ENCODE measurements at regions not wholly inside any gene's neighbourhood (a gene's known extent, or its start where the extent isn't known, plus 50 kb on each side); places are given as distances from the start of the nearest gene placed in this dataset.
A peak's percentile ranks its signal among the peaks of the same experiment; 100 is the strongest.

GRCh38 chr11:95358511-95359340 lies 127.7 kb upstream of the SESN3 start:
- peak overlapping the region; percentile 45 for H3K27ac ChIP-seq (ENCODE audit: low read depth, low read length)
- no peaks in the 10 kb centered on the region for H3K36me3 ChIP-seq (ENCODE audit: control insufficient read depth in 1 of 2, insufficient read depth in 2 of 2, low read length in 2 of 2)
- no peak overlapping the region for H3K18ac ChIP-seq (ENCODE audit: low read length)
- peaks cover 4 to 6% of the 10 kb centered on the region in 2 experiments for H3K4me1 ChIP-seq (ENCODE audit: control insufficient read depth in 1 of 2, insufficient read depth in 2 of 2, low read length in 2 of 2)
- DNase-seq: no peak
- no peak overlapping the region for H3K14ac ChIP-seq (ENCODE audit: low read length)
- no peak overlapping the region for H2AFZ ChIP-seq (ENCODE audit: insufficient read depth, low read length, poor library complexity)
- no peaks in the 10 kb centered on the region for H3K79me2 ChIP-seq (ENCODE audit: control insufficient read depth, insufficient read depth, low read length, poor library complexity)
- H2BK5ac ChIP-seq (ENCODE audit: low read depth, low read length, poor library complexity): no peak overlapping the region
- no CpG with 5 or more reads among the region's 5 CpGs for WGBS (ENCODE audit: extremely low coverage, insufficient coverage, insufficient read length)
- H3K4me2 ChIP-seq (ENCODE audit: low read length): no peak overlapping the region
- H3K9me3 ChIP-seq (ENCODE audit: insufficient read depth, low read depth, low read length): no peaks in the 10 kb centered on the region
- H3K79me1 ChIP-seq (ENCODE audit: low read length): peaks cover 10% of the 10 kb centered on the region
- H3K9ac ChIP-seq (ENCODE audit: low read length): no peak overlapping the region
- no peak overlapping the region for H3K4ac ChIP-seq (ENCODE audit: low read depth, low read length)
- H3K4me3 ChIP-seq (ENCODE audit: low read depth, low read length): no peak overlapping the region
- H3K27me3 ChIP-seq (ENCODE audit: insufficient read depth, low read length): no peaks in the 10 kb centered on the region
- no peak overlapping the region for H2AK5ac ChIP-seq (ENCODE audit: low read length)
- no peak overlapping the region for H4K91ac ChIP-seq (ENCODE audit: low read depth, low read length)
- no peak overlapping the region for H4K12ac ChIP-seq (ENCODE audit: low read depth, low read length)
- H2BK12ac ChIP-seq (ENCODE audit: low read length): no peak overlapping the region
- H4K8ac ChIP-seq (ENCODE audit: low read depth, low read length): no peak overlapping the region
- no peak overlapping the region for H3K23ac ChIP-seq (ENCODE audit: low read length)
- no peak overlapping the region for H2BK120ac ChIP-seq (ENCODE audit: insufficient read depth, low read length, poor library complexity)

GRCh38 chr11:95354304-95354703 lies 123.3 kb upstream of the SESN3 start:
- Histone ChIP-seq H2AFZ (ENCODE audit: insufficient read depth, low read length, poor library complexity) (no peak overlapping the region), H3K23ac (ENCODE audit: low read length) (no peak overlapping the region), H3K4me1 (ENCODE audit: control insufficient read depth in 1 of 2, insufficient read depth in 2 of 2, low read length in 2 of 2) (peaks cover 0 to under 1% of the 10 kb centered on the region in 2 experiments), H2AK5ac (ENCODE audit: low read length) (no peak overlapping the region), H4K91ac (ENCODE audit: low read depth, low read length) (no peak overlapping the region), H2BK120ac (ENCODE audit: insufficient read depth, low read length, poor library complexity) (no peak overlapping the region), H4K8ac (ENCODE audit: low read depth, low read length) (no peak overlapping the region), H3K9ac (ENCODE audit: low read length) (no peak overlapping the region), H3K79me1 (ENCODE audit: low read length) (peaks cover under 1% of the 10 kb centered on the region), H3K14ac (ENCODE audit: low read length) (no peak overlapping the region), H4K12ac (ENCODE audit: low read depth, low read length) (no peak overlapping the region), H3K27ac (ENCODE audit: low read depth, low read length) (no peak overlapping the region), H3K4me2 (ENCODE audit: low read length) (no peak overlapping the region), H3K79me2 (ENCODE audit: control insufficient read depth, insufficient read depth, low read length, poor library complexity) (no peaks in the 10 kb centered on the region), H3K18ac (ENCODE audit: low read length) (no peak overlapping the region), H3K27me3 (ENCODE audit: insufficient read depth, low read length) (no peaks in the 10 kb centered on the region), H3K4me3 (ENCODE audit: low read depth, low read length) (no peak overlapping the region), H2BK12ac (ENCODE audit: low read length) (no peak overlapping the region), H3K9me3 (ENCODE audit: insufficient read depth, low read depth, low read length) (no peaks in the 10 kb centered on the region), H3K4ac (ENCODE audit: low read depth, low read length) (no peak overlapping the region), H3K36me3 (ENCODE audit: control insufficient read depth in 1 of 2, insufficient read depth in 2 of 2, low read length in 2 of 2) (no peaks in the 10 kb centered on the region), H2BK5ac (ENCODE audit: low read depth, low read length, poor library complexity) (no peak overlapping the region)
- DNase-seq: no peak

- no peaks in the 10 kb centered on the region for H3K9me3 ChIP-seq (ENCODE audit: insufficient read depth, low read depth, low read length)
- no peak overlapping the region for H2BK12ac ChIP-seq (ENCODE audit: low read length)
- no peak overlapping the region for H3K4ac ChIP-seq (ENCODE audit: low read depth, low read length)
- H3K4me1 ChIP-seq (ENCODE audit: control insufficient read depth in 1 of 2, insufficient read depth in 2 of 2, low read length in 2 of 2): no peaks in the 10 kb centered on the region
- H2BK5ac ChIP-seq (ENCODE audit: low read depth, low read length, poor library complexity): no peak overlapping the region
- no peaks in the 10 kb centered on the region for H3K79me2 ChIP-seq (ENCODE audit: control insufficient read depth, insufficient read depth, low read length, poor library complexity)
- H2AFZ ChIP-seq (ENCODE audit: insufficient read depth, low read length, poor library complexity): no peak overlapping the region
- DNase-seq: no peak
- H3K4me3 ChIP-seq (ENCODE audit: low read depth, low read length): no peak overlapping the region
- H3K4me2 ChIP-seq (ENCODE audit: low read length): no peak overlapping the region
- no peak overlapping the region for H3K27ac ChIP-seq (ENCODE audit: low read depth, low read length)
- H3K23ac ChIP-seq (ENCODE audit: low read length): no peak overlapping the region
- H4K12ac ChIP-seq (ENCODE audit: low read depth, low read length): no peak overlapping the region
- no peak overlapping the region for H4K8ac ChIP-seq (ENCODE audit: low read depth, low read length)
- H3K36me3 ChIP-seq (ENCODE audit: control insufficient read depth in 1 of 2, insufficient read depth in 2 of 2, low read length in 2 of 2): no peaks in the 10 kb centered on the region
- H3K14ac ChIP-seq (ENCODE audit: low read length): no peak overlapping the region
- no peak overlapping the region for H2BK120ac ChIP-seq (ENCODE audit: insufficient read depth, low read length, poor library complexity)
- H3K79me1 ChIP-seq (ENCODE audit: low read length): no peaks in the 10 kb centered on the region
- H3K18ac ChIP-seq (ENCODE audit: low read length): no peak overlapping the region
- H2AK5ac ChIP-seq (ENCODE audit: low read length): no peak overlapping the region
- no peak overlapping the region for H3K9ac ChIP-seq (ENCODE audit: low read length)
- H3K27me3 ChIP-seq (ENCODE audit: insufficient read depth, low read length): no peaks in the 10 kb centered on the region
- no peak overlapping the region for H4K91ac ChIP-seq (ENCODE audit: low read depth, low read length)
Observed at GRCh38 chr11:95353706-95354105, 122.7 kb upstream of the SESN3 start.

- WGBS (ENCODE audit: extremely low coverage, insufficient coverage, insufficient read length): no CpG with 5 or more reads among the region's 2 CpGs
- H3K9me3 ChIP-seq (ENCODE audit: insufficient read depth, low read depth, low read length): no peaks in the 10 kb centered on the region
- no peaks in the 10 kb centered on the region for H3K4me1 ChIP-seq (ENCODE audit: control insufficient read depth in 1 of 2, insufficient read depth in 2 of 2, low read length in 2 of 2)
Observed at GRCh38 chr11:95352733-95353346, 121.8 kb upstream of the SESN3 start.

More at GRCh38 chr11:95352733-95353346, 121.8 kb upstream of the SESN3 start:
- Histone ChIP-seq H3K4me2 (ENCODE audit: low read length) (no peak overlapping the region), H4K8ac (ENCODE audit: low read depth, low read length) (no peak overlapping the region), H3K4me3 (ENCODE audit: low read depth, low read length) (no peak overlapping the region), H2BK120ac (ENCODE audit: insufficient read depth, low read length, poor library complexity) (no peak overlapping the region), H4K91ac (ENCODE audit: low read depth, low read length) (no peak overlapping the region), H3K23ac (ENCODE audit: low read length) (no peak overlapping the region), H3K9ac (ENCODE audit: low read length) (no peak overlapping the region), H3K27me3 (ENCODE audit: insufficient read depth, low read length) (no peaks in the 10 kb centered on the region), H3K79me1 (ENCODE audit: low read length) (no peaks in the 10 kb centered on the region), H3K14ac (ENCODE audit: low read length) (no peak overlapping the region), H3K36me3 (ENCODE audit: control insufficient read depth in 1 of 2, insufficient read depth in 2 of 2, low read length in 2 of 2) (no peaks in the 10 kb centered on the region), H3K4ac (ENCODE audit: low read depth, low read length) (no peak overlapping the region), H3K27ac (ENCODE audit: low read depth, low read length) (no peak overlapping the region), H2BK12ac (ENCODE audit: low read length) (no peak overlapping the region), H3K79me2 (ENCODE audit: control insufficient read depth, insufficient read depth, low read length, poor library complexity) (no peaks in the 10 kb centered on the region), H2AK5ac (ENCODE audit: low read length) (no peak overlapping the region), H2BK5ac (ENCODE audit: low read depth, low read length, poor library complexity) (no peak overlapping the region), H2AFZ (ENCODE audit: insufficient read depth, low read length, poor library complexity) (no peak overlapping the region), H4K12ac (ENCODE audit: low read depth, low read length) (no peak overlapping the region), H3K18ac (ENCODE audit: low read length) (no peak overlapping the region)
- no peak for DNase-seq
